ENCODE measurements at regions not wholly inside any gene's neighbourhood (a gene's known extent, or its start where the extent isn't known, plus 50 kb on each side); places are given as distances from the start of the nearest gene placed in this dataset.

GRCh38 chr1:84078108-84078841 is 65.8 kb upstream of the PRKACB start:
- TF ChIP-seq CTCF (IDR thresholded peaks at IDR 0.05) (no peak), POLR2A (IDR thresholded peaks at IDR 0.05) (peak in 1 of 2 donors; percentile 24)
